ENCODE measurements at regions not wholly inside any gene's neighbourhood (a gene's known extent, or its start where the extent isn't known, plus 50 kb on each side); places are given as distances from the start of the nearest gene placed in this dataset.
"Not testable (repeated sequence)": the region's sequence is repeated elsewhere in the genome, so short reads cannot be mapped to it uniquely, and the experiment has no call there.

DNA sequence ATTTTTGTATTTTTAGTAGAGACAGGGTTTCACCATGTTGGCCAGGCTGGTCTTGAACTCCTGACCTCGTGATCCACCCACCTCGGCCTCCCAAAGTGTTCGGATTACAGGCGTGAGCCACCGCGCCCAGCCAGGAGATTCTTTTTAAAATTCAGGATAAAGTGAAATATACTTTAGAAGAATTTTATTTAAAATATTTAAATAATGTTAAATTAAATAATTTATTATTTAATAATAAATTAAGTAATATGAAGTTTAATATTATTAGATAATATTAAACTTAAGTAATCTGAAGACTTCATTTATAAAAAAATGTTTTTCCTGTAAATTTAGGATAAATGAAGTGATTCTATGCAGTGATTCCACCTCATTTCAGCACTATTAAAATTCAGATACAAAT lies 175.2 kb upstream of the NANOGP8 start:
- not testable (repeated sequence) for H3K4me1 ChIP-seq (ENCODE audit: control insufficient read depth in 2 of 2, insufficient read depth in 2 of 2, low read length in 2 of 2); H3K27me3 ChIP-seq (ENCODE audit: control insufficient read depth in 2 of 2, insufficient read depth in 1 of 2, low read length in 1 of 2); H3K36me3 ChIP-seq (ENCODE audit: control insufficient read depth in 2 of 2, insufficient read depth in 2 of 2, low read length in 1 of 2); H3K27ac ChIP-seq (ENCODE audit: low read depth in 1 of 2, low read length in 1 of 2); H3K9me3 ChIP-seq (ENCODE audit: control insufficient read depth in 2 of 2, insufficient read depth in 1 of 2, low read length in 1 of 2); H3K4me3 ChIP-seq (ENCODE audit: low read length in 2 of 2); DNase-seq (ENCODE audit: low read depth in 6 of 9, low spot score in 9 of 9)
- WGBS: 94% methylated on average over 6 of the region's 6 CpGs

DNA sequence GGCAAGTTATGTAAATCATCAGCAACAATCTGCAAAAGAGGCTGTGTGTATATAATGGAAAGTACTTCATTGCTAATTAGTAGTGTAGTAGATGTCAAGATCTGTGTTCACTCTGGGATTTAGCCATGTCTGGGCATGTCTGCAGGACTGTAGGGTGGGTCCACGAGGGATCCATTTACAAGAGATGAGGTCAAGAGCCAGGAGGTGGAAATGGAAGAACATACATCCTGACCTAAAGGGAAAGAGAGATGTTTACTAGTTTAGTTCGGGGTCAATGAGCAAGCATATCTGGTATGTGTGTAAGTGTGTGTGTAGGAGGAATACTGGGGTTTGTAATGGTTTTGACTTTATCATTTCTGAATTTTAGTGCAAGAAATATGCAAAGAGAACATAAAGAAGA lies 171.5 kb upstream of the NANOGP8 start:
- Histone ChIP-seq H3K27me3 (ENCODE audit: control insufficient read depth in 2 of 2, insufficient read depth in 1 of 2, low read length in 1 of 2) (no peaks in the 10 kb centered on the region), H3K9me3 (ENCODE audit: control insufficient read depth in 2 of 2, insufficient read depth in 1 of 2, low read length in 1 of 2) (no peaks in the 10 kb centered on the region), H3K4me3 (ENCODE audit: low read length in 2 of 2) (no peak overlapping the region), H3K4me1 (ENCODE audit: control insufficient read depth in 2 of 2, insufficient read depth in 2 of 2, low read length in 2 of 2) (no peaks in the 10 kb centered on the region), H3K36me3 (ENCODE audit: control insufficient read depth in 2 of 2, insufficient read depth in 2 of 2, low read length in 1 of 2) (no peaks in the 10 kb centered on the region), H3K27ac (ENCODE audit: low read depth in 1 of 2, low read length in 1 of 2) (no peak overlapping the region)
- no peak for DNase-seq (ENCODE audit: low read depth in 6 of 9, low spot score in 9 of 9)
- 89% methylated on average over 2 of the region's 2 CpGs for WGBS

DNA sequence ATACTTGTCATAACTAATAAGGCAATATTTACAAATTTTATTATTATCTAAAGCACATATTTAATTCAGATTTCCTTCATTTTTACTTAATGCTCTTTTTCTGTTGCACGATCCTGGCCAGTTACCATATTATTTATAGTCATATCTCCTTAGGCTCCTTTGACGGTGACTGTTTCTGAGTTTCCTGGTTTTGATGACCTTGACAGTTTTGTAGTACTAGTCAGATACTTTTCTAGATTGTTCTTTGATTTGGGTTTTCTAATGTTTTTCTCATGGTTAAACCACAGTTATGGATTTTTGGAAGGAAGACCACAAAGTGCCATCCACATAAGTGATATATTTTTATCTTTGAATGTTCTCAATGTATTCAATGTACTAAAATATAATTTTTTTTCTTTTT lies 171.0 kb upstream of the NANOGP8 start:
- DNase-seq (ENCODE audit: low read depth in 6 of 9, low spot score in 9 of 9): no peak
- H3K27ac ChIP-seq (ENCODE audit: low read depth in 1 of 2, low read length in 1 of 2): no peak overlapping the region
- 44% methylated on average over 2 of the region's 2 CpGs for WGBS
- H3K9me3 ChIP-seq (ENCODE audit: control insufficient read depth in 2 of 2, insufficient read depth in 1 of 2, low read length in 1 of 2): no peaks in the 10 kb centered on the region
- no peaks in the 10 kb centered on the region for H3K36me3 ChIP-seq (ENCODE audit: control insufficient read depth in 2 of 2, insufficient read depth in 2 of 2, low read length in 1 of 2)
- no peak overlapping the region for H3K4me3 ChIP-seq (ENCODE audit: low read length in 2 of 2)
- no peaks in the 10 kb centered on the region for H3K4me1 ChIP-seq (ENCODE audit: control insufficient read depth in 2 of 2, insufficient read depth in 2 of 2, low read length in 2 of 2)
- no peaks in the 10 kb centered on the region for H3K27me3 ChIP-seq (ENCODE audit: control insufficient read depth in 2 of 2, insufficient read depth in 1 of 2, low read length in 1 of 2)

GRCh38 chr15:35254908-35255307 lies 169.8 kb upstream of the NANOGP8 start:
- H3K4me3 ChIP-seq (ENCODE audit: low read length in 2 of 2); H3K27me3 ChIP-seq (ENCODE audit: control insufficient read depth in 2 of 2, insufficient read depth in 1 of 2, low read length in 1 of 2); H3K9me3 ChIP-seq (ENCODE audit: control insufficient read depth in 2 of 2, insufficient read depth in 1 of 2, low read length in 1 of 2); H3K27ac ChIP-seq (ENCODE audit: low read depth in 1 of 2, low read length in 1 of 2); H3K4me1 ChIP-seq (ENCODE audit: control insufficient read depth in 2 of 2, insufficient read depth in 2 of 2, low read length in 2 of 2); DNase-seq (ENCODE audit: low read depth in 6 of 9, low spot score in 9 of 9); H3K36me3 ChIP-seq (ENCODE audit: control insufficient read depth in 2 of 2, insufficient read depth in 2 of 2, low read length in 1 of 2): not testable (repeated sequence)
- 93% methylated on average over 5 of the region's 5 CpGs for WGBS

GRCh38 chr15:35254062-35254461 lies 169.0 kb upstream of the NANOGP8 start:
- H3K36me3 ChIP-seq (ENCODE audit: control insufficient read depth in 2 of 2, insufficient read depth in 2 of 2, low read length in 1 of 2): no peaks in the 10 kb centered on the region
- no peaks in the 10 kb centered on the region for H3K27me3 ChIP-seq (ENCODE audit: control insufficient read depth in 2 of 2, insufficient read depth in 1 of 2, low read length in 1 of 2)
- no peak for DNase-seq (ENCODE audit: low read depth in 6 of 9, low spot score in 9 of 9)
- WGBS: 91% methylated on average over 1 of the region's 1 CpG
- no peak overlapping the region for H3K4me3 ChIP-seq (ENCODE audit: low read length in 2 of 2)
- H3K4me1 ChIP-seq (ENCODE audit: control insufficient read depth in 2 of 2, insufficient read depth in 2 of 2, low read length in 2 of 2): no peaks in the 10 kb centered on the region
- H3K9me3 ChIP-seq (ENCODE audit: control insufficient read depth in 2 of 2, insufficient read depth in 1 of 2, low read length in 1 of 2): no peaks in the 10 kb centered on the region
- no peak overlapping the region for H3K27ac ChIP-seq (ENCODE audit: low read depth in 1 of 2, low read length in 1 of 2)

- H3K4me1 ChIP-seq (ENCODE audit: control insufficient read depth in 2 of 2, insufficient read depth in 2 of 2, low read length in 2 of 2): no peaks in the 10 kb centered on the region
- no peak overlapping the region for H3K27ac ChIP-seq (ENCODE audit: low read depth in 1 of 2, low read length in 1 of 2)
- H3K36me3 ChIP-seq (ENCODE audit: control insufficient read depth in 2 of 2, insufficient read depth in 2 of 2, low read length in 1 of 2): no peaks in the 10 kb centered on the region
- no peak overlapping the region for H3K4me3 ChIP-seq (ENCODE audit: low read length in 2 of 2)
- H3K27me3 ChIP-seq (ENCODE audit: control insufficient read depth in 2 of 2, insufficient read depth in 1 of 2, low read length in 1 of 2): no peaks in the 10 kb centered on the region
- 90% methylated on average over 3 of the region's 3 CpGs for WGBS
- no peaks in the 10 kb centered on the region for H3K9me3 ChIP-seq (ENCODE audit: control insufficient read depth in 2 of 2, insufficient read depth in 1 of 2, low read length in 1 of 2)
- DNase-seq (ENCODE audit: low read depth in 6 of 9, low spot score in 9 of 9): no peak
These were observed 167.3 kb upstream of the NANOGP8 start for GRCh38 chr15:35252351-35252865.

DNA sequence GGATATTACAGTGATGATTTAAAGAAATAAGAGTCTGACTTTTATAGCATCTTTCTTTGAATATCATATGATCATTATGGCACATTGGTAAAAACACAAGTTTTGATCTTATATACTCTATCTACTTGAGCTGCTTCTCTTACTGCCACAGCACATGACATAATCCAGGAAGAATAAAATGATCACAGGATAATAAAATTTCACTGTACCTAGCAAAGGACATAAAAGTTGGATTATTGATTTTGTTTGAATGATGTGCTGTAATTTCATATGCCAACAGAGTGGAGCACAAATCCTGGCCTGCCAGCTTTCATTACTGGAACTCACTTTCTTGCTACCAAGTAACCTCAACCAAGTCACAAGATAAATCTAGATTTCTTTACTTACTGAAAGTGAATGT lies 162.1 kb upstream of the NANOGP8 start:
- Histone ChIP-seq H3K36me3 (ENCODE audit: control insufficient read depth in 2 of 2, insufficient read depth in 2 of 2, low read length in 1 of 2) (no peaks in the 10 kb centered on the region), H3K27ac (ENCODE audit: low read depth in 1 of 2, low read length in 1 of 2) (no peak overlapping the region), H3K4me1 (ENCODE audit: control insufficient read depth in 2 of 2, insufficient read depth in 2 of 2, low read length in 2 of 2) (no peaks in the 10 kb centered on the region), H3K9me3 (ENCODE audit: control insufficient read depth in 2 of 2, insufficient read depth in 1 of 2, low read length in 1 of 2) (no peaks in the 10 kb centered on the region), H3K4me3 (ENCODE audit: low read length in 2 of 2) (no peak overlapping the region), H3K27me3 (ENCODE audit: control insufficient read depth in 2 of 2, insufficient read depth in 1 of 2, low read length in 1 of 2) (no peaks in the 10 kb centered on the region)
- DNase-seq (ENCODE audit: low read depth in 6 of 9, low spot score in 9 of 9): no peak

DNA sequence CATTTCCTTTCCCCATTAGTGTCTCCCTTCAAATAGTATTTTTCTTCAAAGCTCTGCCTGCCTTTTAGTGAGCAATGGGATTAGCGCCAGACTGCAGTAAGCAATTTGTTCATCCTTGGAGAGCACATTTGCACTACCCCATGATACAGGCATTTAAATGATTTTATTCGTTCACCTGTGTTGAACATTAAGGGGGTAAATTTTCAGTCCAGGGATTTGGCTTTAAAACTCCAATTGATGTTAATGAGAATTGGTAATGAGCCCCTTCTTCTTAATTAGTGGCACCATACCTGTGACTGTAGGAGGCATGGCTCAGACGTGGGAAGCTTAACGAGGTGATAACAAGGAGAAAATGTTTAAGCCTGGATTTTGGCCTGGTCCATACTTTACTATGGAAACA lies 161.4 kb upstream of the NANOGP8 start:
- H3K27ac ChIP-seq (ENCODE audit: low read depth in 1 of 2, low read length in 1 of 2): no peak overlapping the region
- H3K9me3 ChIP-seq (ENCODE audit: control insufficient read depth in 2 of 2, insufficient read depth in 1 of 2, low read length in 1 of 2): no peaks in the 10 kb centered on the region
- DNase-seq (ENCODE audit: low read depth in 6 of 9, low spot score in 9 of 9): no peak
- no peak overlapping the region for H3K4me3 ChIP-seq (ENCODE audit: low read length in 2 of 2)
- no peaks in the 10 kb centered on the region for H3K36me3 ChIP-seq (ENCODE audit: control insufficient read depth in 2 of 2, insufficient read depth in 2 of 2, low read length in 1 of 2)
- H3K27me3 ChIP-seq (ENCODE audit: control insufficient read depth in 2 of 2, insufficient read depth in 1 of 2, low read length in 1 of 2): no peaks in the 10 kb centered on the region
- 94% methylated on average over 4 of the region's 4 CpGs for WGBS
- H3K4me1 ChIP-seq (ENCODE audit: control insufficient read depth in 2 of 2, insufficient read depth in 2 of 2, low read length in 2 of 2): no peaks in the 10 kb centered on the region

GRCh38 chr15:35245681-35246080 lies 160.6 kb upstream of the NANOGP8 start:
- H3K27ac ChIP-seq (ENCODE audit: low read depth in 1 of 2, low read length in 1 of 2); H3K9me3 ChIP-seq (ENCODE audit: control insufficient read depth in 2 of 2, insufficient read depth in 1 of 2, low read length in 1 of 2); DNase-seq (ENCODE audit: low read depth in 6 of 9, low spot score in 9 of 9); H3K4me1 ChIP-seq (ENCODE audit: control insufficient read depth in 2 of 2, insufficient read depth in 2 of 2, low read length in 2 of 2); H3K27me3 ChIP-seq (ENCODE audit: control insufficient read depth in 2 of 2, insufficient read depth in 1 of 2, low read length in 1 of 2); H3K4me3 ChIP-seq (ENCODE audit: low read length in 2 of 2); H3K36me3 ChIP-seq (ENCODE audit: control insufficient read depth in 2 of 2, insufficient read depth in 2 of 2, low read length in 1 of 2): not testable (repeated sequence)
- WGBS: 76% methylated on average over 2 of the region's 2 CpGs

DNA sequence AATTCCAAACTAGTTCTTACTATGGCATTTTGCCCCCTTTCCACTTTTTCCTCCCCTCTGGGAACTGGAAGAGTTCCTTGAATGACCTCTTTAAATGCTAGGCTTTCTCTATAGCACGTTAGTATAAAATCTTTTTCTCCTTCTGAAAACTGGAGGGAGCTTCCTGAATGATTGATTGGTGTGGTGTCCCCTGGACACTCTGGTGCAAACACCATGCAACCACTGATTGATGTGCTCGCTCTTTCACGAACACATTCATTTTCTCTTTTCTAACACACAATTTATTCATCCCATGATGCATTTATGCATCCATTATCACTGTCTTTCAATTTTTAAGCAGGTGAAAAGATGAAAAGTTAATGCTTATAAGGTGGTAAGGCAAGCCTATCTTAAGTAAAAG lies 159.1 kb upstream of the NANOGP8 start:
- Histone ChIP-seq H3K27ac (ENCODE audit: low read depth in 1 of 2, low read length in 1 of 2) (no peak overlapping the region), H3K36me3 (ENCODE audit: control insufficient read depth in 2 of 2, insufficient read depth in 2 of 2, low read length in 1 of 2) (no peaks in the 10 kb centered on the region), H3K9me3 (ENCODE audit: control insufficient read depth in 2 of 2, insufficient read depth in 1 of 2, low read length in 1 of 2) (no peaks in the 10 kb centered on the region), H3K4me3 (ENCODE audit: low read length in 2 of 2) (no peak overlapping the region), H3K4me1 (ENCODE audit: control insufficient read depth in 2 of 2, insufficient read depth in 2 of 2, low read length in 2 of 2) (no peaks in the 10 kb centered on the region), H3K27me3 (ENCODE audit: control insufficient read depth in 2 of 2, insufficient read depth in 1 of 2, low read length in 1 of 2) (no peaks in the 10 kb centered on the region)
- DNase-seq (ENCODE audit: low read depth in 6 of 9, low spot score in 9 of 9): no peak
- 93% methylated on average over 3 of the region's 3 CpGs for WGBS

Measured in thymus (tissue), 11 donors.